ENCODE measurements at regions not wholly inside any gene's neighbourhood (a gene's known extent, or its start where the extent isn't known, plus 50 kb on each side); places are given as distances from the start of the nearest gene placed in this dataset.
"Not testable (repeated sequence)": the region's sequence is repeated elsewhere in the genome, so short reads cannot be mapped to it uniquely, and the experiment has no call there.

DNA sequence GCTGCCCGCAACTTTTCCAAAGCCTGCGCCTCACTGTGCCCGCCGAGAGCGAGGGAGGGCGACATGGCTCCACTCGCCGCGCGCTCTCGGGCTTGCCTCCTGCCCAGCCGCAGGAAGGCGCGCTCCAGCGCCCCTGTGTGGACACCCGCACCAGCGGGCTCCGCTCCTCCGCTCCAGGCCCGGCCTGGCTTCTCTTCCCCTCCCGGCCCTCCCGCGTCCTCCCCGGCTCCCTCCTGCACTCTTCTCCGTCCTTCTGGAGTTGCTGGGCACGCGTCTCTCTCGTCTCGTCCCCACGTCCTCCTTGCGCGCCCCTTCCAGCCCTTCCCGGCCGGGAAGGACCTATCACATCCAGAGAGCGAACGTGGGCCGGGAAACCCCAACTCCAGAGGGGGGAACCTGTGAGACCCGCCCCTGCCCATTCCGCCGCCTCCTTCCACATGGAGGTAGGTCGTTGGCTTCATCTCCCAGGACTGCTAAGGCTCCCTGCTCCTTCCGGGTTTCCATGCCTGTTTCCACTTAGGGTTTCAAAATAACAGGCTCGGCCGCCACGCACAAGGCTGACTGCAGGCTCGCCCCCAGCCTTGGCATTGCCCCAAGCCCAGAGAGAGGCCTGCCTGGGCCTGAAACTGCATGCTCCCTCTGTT is 175.4 kb downstream of the ATP6V0E2 start:
- H3K27ac ChIP-seq (ENCODE audit: low read length); H3K36me3 ChIP-seq (ENCODE audit: control insufficient read depth in 2 of 2, extremely low read depth in 1 of 2, insufficient read depth in 1 of 2, low read length in 1 of 2); H3K9me3 ChIP-seq; H3K36me3 Mint-ChIP-seq; POLR2A ChIA-PET; H3K4me3 ChIP-seq (ENCODE audit: control insufficient read depth in 1 of 2, extremely low read depth in 1 of 2, low read length in 1 of 2); CTCF ChIA-PET; H3K9me3 Mint-ChIP-seq: not testable (repeated sequence)
- peak; percentile 60 to 72 (median 68) for ATAC-seq (replicated peaks in 1 of 4)
- Mint-ChIP-seq H3K27ac (peak overlapping the region in 1 of 2 donors; percentile 44), H3K4me1 (peaks cover 8 to 24% (median 22%) of the 10 kb centered on the region in 3 donors), H3K27me3 (peaks cover 14 to 25% of the 10 kb centered on the region in 2 donors), H3K4me3 (peak overlapping the region; percentile 34 to 83 (median 63))
- H3K27me3 ChIP-seq (replicated peaks in 1 of 2; ENCODE audit: control insufficient read depth in 2 of 2, extremely low read depth in 1 of 2, insufficient read depth in 2 of 2, low read length in 1 of 2), result peaks cover 0 to 21% of the 10 kb centered on the region in 2 experiments
- WGBS (ENCODE audit: insufficient coverage), result 35% methylated on average over 22 of the region's 46 CpGs
- peak in 1 of 35 experiments; percentile 10 for DNase-seq
- peaks cover 4 to 15% of the 10 kb centered on the region in 2 experiments for H3K4me1 ChIP-seq (ENCODE audit: control insufficient read depth in 1 of 2, extremely low read depth in 1 of 2, insufficient read depth in 2 of 2, low read length in 2 of 2)

DNA sequence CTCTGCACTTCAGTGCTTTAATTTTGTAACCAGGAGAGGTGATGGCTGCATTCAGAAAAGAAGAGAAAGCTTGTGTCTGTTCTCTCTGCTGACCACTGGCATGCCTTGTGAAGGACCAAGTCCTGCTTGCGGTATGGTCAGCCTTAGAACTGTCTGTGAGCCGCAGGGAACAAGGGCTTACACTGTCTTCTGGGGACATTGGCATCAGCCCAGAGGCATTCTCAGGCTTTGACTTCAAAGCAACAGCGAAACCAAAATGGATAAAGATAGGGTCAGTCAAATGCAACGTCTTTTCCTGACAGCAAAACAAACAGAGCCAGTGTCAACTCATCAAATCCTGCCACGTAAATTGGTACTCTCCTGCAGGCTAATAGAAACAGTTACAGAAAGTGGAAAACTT is 179.6 kb downstream of the ATP6V0E2 start:
- DNase-seq; H3K4me1 ChIP-seq (ENCODE audit: control insufficient read depth in 1 of 2, extremely low read depth in 1 of 2, insufficient read depth in 2 of 2, low read length in 2 of 2); H3K4me3 Mint-ChIP-seq; H3K4me3 ChIP-seq (ENCODE audit: control insufficient read depth in 1 of 2, extremely low read depth in 1 of 2, low read length in 1 of 2); H3K36me3 ChIP-seq (ENCODE audit: control insufficient read depth in 2 of 2, extremely low read depth in 1 of 2, insufficient read depth in 1 of 2, low read length in 1 of 2); ATAC-seq (replicated peaks in 1 of 4); H3K9me3 Mint-ChIP-seq; H3K27ac ChIP-seq (ENCODE audit: low read length); H3K27me3 ChIP-seq (replicated peaks in 1 of 2; ENCODE audit: control insufficient read depth in 2 of 2, extremely low read depth in 1 of 2, insufficient read depth in 2 of 2, low read length in 1 of 2); H3K27ac Mint-ChIP-seq; POLR2A ChIA-PET; H3K36me3 Mint-ChIP-seq; CTCF ChIA-PET; H3K9me3 ChIP-seq: not testable (repeated sequence)
- H3K4me1 Mint-ChIP-seq, result peaks cover 8 to 16% (median 14%) of the 10 kb centered on the region in 3 donors
- H3K27me3 Mint-ChIP-seq, result peaks cover 10 to 12% of the 10 kb centered on the region in 2 donors
- WGBS (ENCODE audit: insufficient coverage), result 93% methylated on average over 3 of the region's 5 CpGs

DNA sequence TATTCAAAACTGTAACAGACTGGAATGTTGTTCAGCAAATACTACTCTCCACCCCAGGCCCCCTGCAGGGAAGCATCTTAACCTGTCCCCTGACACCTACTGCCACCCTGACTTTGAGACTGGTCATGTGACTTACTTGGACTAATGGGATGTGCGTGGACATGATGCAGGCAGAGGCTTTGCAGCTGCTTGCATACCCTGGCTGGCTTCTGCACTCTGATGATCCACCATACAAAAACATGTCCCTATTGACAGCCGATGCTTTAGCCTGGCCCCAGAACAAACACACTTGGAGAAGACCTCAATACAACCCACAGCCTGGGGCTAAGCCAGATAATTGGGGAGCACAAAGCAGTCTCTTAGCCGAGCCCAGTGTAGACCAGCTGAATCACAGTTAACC is 180.5 kb downstream of the ATP6V0E2 start:
- H3K36me3 Mint-ChIP-seq; H3K4me3 Mint-ChIP-seq; DNase-seq; H3K4me1 ChIP-seq (ENCODE audit: control insufficient read depth in 1 of 2, extremely low read depth in 1 of 2, insufficient read depth in 2 of 2, low read length in 2 of 2); H3K27ac Mint-ChIP-seq; H3K4me3 ChIP-seq (ENCODE audit: control insufficient read depth in 1 of 2, extremely low read depth in 1 of 2, low read length in 1 of 2); POLR2A ChIA-PET; H3K27ac ChIP-seq (ENCODE audit: low read length); H3K9me3 ChIP-seq; H3K27me3 ChIP-seq (replicated peaks in 1 of 2; ENCODE audit: control insufficient read depth in 2 of 2, extremely low read depth in 1 of 2, insufficient read depth in 2 of 2, low read length in 1 of 2); H3K36me3 ChIP-seq (ENCODE audit: control insufficient read depth in 2 of 2, extremely low read depth in 1 of 2, insufficient read depth in 1 of 2, low read length in 1 of 2); H3K9me3 Mint-ChIP-seq; CTCF ChIA-PET; ATAC-seq (replicated peaks in 1 of 4): not testable (repeated sequence)
- WGBS (ENCODE audit: insufficient coverage), result no CpG with 5 or more reads among the region's 3 CpGs
- Mint-ChIP-seq H3K4me1 (peaks cover 5 to 14% (median 12%) of the 10 kb centered on the region in 3 donors), H3K27me3 (peaks cover 8 to 10% of the 10 kb centered on the region in 2 donors)

DNA sequence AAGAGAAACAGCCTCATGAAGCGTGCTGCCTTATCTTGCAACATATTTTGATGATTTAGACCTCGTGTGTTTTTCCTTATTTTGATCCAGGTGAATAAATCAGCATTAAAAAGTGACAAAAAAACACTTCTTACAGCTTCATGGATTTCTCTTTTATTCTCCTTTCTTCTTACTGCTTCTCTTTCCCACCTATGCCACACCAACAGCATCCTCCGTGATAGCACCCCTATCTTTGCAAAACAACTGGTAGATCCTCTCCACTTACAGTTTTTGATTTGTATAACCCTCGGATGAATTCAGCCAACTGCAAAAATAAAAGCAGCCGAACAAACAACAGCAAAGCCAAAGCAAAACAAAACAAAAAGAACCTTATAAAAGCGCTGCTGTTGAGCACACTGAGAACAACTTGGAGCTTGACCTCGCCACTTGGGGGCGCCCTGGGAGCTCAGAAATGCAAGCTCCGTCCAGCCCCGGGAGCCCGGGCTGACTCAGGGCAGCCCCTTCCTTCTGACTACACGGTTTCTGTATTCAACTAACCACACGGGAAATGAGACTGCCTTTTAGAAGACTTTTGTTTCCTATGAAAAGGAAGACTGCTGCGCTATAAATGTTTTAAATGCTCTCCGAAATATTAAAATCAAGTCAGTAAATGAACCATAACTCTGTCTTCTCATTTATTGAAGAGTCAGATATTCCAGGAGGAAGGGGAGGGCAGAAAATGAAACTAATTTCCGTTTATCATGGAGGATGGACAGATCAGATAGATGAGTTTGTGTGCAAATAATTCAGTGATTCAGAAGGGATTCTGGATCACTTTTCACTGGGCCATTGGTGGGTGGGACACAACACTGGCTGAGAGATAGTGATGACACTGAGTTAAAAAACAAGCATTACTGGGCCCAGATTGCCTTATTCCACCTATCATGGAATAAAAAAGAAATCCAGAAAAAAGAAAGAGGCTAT is 186.8 kb downstream of the ATP6V0E2 start:
- DNase-seq (peak in 34 of 35 experiments; percentile 51 to 88 (median 78)), ATAC-seq (replicated peaks in 1 of 4) (peak; percentile 99 to 100 (median 100))
- H3K27ac Mint-ChIP-seq; H3K27me3 Mint-ChIP-seq; H3K4me3 ChIP-seq (ENCODE audit: control insufficient read depth in 1 of 2, extremely low read depth in 1 of 2, low read length in 1 of 2); CTCF ChIA-PET; H3K4me3 Mint-ChIP-seq; H3K27me3 ChIP-seq (replicated peaks in 1 of 2; ENCODE audit: control insufficient read depth in 2 of 2, extremely low read depth in 1 of 2, insufficient read depth in 2 of 2, low read length in 1 of 2); H3K36me3 ChIP-seq (ENCODE audit: control insufficient read depth in 2 of 2, extremely low read depth in 1 of 2, insufficient read depth in 1 of 2, low read length in 1 of 2); H3K4me1 Mint-ChIP-seq; H3K36me3 Mint-ChIP-seq; POLR2A ChIA-PET; H3K27ac ChIP-seq (ENCODE audit: low read length); H3K4me1 ChIP-seq (ENCODE audit: control insufficient read depth in 1 of 2, extremely low read depth in 1 of 2, insufficient read depth in 2 of 2, low read length in 2 of 2); H3K9me3 Mint-ChIP-seq; H3K9me3 ChIP-seq: not testable (repeated sequence)
- WGBS (ENCODE audit: insufficient coverage), result no CpG with 5 or more reads among the region's 16 CpGs

DNA sequence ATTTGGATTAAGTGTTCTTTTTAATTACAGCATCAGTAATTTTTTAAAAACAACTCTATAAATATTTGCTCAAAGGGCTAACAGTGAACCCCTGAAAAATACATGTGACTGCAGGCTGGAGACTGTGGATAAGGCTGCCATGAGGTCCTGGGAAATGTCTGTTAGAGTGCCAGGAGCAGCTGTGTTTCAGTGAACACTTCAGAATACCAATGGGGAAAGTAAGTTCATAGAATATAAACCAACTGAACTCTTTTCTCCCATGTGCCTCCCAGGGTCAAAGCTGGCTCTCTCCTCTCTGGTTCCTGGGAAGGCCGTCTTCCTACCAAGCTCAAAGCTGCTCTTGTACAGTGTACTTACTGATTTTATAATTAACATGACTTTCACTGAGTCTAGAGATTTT is 189.4 kb downstream of the ATP6V0E2 start:
- H3K4me3 ChIP-seq (ENCODE audit: control insufficient read depth in 1 of 2, extremely low read depth in 1 of 2, low read length in 1 of 2); H3K4me1 Mint-ChIP-seq; POLR2A ChIA-PET; H3K27ac Mint-ChIP-seq; H3K9me3 Mint-ChIP-seq; H3K27ac ChIP-seq (ENCODE audit: low read length); H3K36me3 Mint-ChIP-seq; H3K9me3 ChIP-seq; H3K36me3 ChIP-seq (ENCODE audit: control insufficient read depth in 2 of 2, extremely low read depth in 1 of 2, insufficient read depth in 1 of 2, low read length in 1 of 2); ATAC-seq (replicated peaks in 1 of 4); DNase-seq; H3K27me3 Mint-ChIP-seq; H3K4me3 Mint-ChIP-seq; CTCF ChIA-PET; H3K4me1 ChIP-seq (ENCODE audit: control insufficient read depth in 1 of 2, extremely low read depth in 1 of 2, insufficient read depth in 2 of 2, low read length in 2 of 2); H3K27me3 ChIP-seq (replicated peaks in 1 of 2; ENCODE audit: control insufficient read depth in 2 of 2, extremely low read depth in 1 of 2, insufficient read depth in 2 of 2, low read length in 1 of 2): not testable (repeated sequence)
- WGBS (ENCODE audit: insufficient coverage), result no CpG with 5 or more reads among the region's 1 CpG

DNA sequence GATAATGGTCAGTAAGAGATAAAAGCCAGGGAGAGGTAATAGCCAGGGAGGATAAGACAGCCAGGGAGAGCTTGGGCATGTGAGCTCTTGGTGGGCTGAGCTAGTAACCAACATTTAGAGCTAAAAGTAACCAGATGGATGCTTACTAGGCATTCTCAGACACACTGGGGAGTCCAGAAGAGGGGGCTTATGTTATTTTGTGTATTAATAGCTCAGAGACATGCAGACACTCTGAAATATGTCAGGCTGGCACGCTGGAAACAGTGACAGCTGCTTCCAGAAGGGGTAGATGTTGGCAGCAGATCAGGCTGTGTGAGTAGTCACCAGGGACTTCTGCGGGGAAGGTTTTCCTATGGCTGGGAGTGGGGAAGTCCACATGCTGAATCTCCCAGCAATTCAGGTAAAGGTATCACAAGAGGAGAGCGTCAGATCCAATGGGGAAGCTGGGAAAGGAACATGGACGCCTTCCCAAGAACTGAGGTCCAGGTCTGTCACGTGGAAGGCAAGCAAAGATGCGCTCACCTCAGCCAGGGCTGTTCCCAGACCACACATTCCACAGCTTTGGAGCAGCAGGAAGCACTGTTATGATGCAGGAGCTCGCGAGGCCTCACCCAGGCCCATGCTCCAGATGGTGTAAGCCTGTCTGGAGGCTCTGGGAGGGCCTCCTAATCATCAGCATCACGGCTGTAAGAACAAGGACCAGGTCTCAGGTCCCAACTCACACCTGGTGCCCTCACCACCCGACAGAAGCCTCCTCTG is 196.0 kb downstream of the ATP6V0E2 start:
- H3K27me3 Mint-ChIP-seq, CTCF ChIA-PET: not testable (repeated sequence)
- no CpG with 5 or more reads among the region's 10 CpGs for WGBS (ENCODE audit: insufficient coverage)

More for the DNA sequence above, 196.0 kb downstream of the ATP6V0E2 start:
- H3K4me3 Mint-ChIP-seq; H3K36me3 Mint-ChIP-seq; DNase-seq; H3K27me3 ChIP-seq (replicated peaks in 1 of 2; ENCODE audit: control insufficient read depth in 2 of 2, extremely low read depth in 1 of 2, insufficient read depth in 2 of 2, low read length in 1 of 2); H3K27ac Mint-ChIP-seq; ATAC-seq (replicated peaks in 1 of 4); H3K4me1 Mint-ChIP-seq; H3K9me3 Mint-ChIP-seq; POLR2A ChIA-PET; H3K4me3 ChIP-seq (ENCODE audit: control insufficient read depth in 1 of 2, extremely low read depth in 1 of 2, low read length in 1 of 2); H3K36me3 ChIP-seq (ENCODE audit: control insufficient read depth in 2 of 2, extremely low read depth in 1 of 2, insufficient read depth in 1 of 2, low read length in 1 of 2); H3K4me1 ChIP-seq (ENCODE audit: control insufficient read depth in 1 of 2, extremely low read depth in 1 of 2, insufficient read depth in 2 of 2, low read length in 2 of 2); H3K9me3 ChIP-seq; H3K27ac ChIP-seq (ENCODE audit: low read length): not testable (repeated sequence)
